HG03196 (cell line): ENCODE measurements at regions not wholly inside any gene's neighbourhood (a gene's known extent, or its start where the extent isn't known, plus 50 kb on each side); places are given as distances from the start of the nearest gene placed in this dataset.

Source experiments
- ATAC-seq: cut with Tn5 transposase; IDR thresholded peaks from one replicate; pipeline ENCODE4 v1.9.1; 2021; ENCODE audit not compliant: unreplicated experiment

DNA sequence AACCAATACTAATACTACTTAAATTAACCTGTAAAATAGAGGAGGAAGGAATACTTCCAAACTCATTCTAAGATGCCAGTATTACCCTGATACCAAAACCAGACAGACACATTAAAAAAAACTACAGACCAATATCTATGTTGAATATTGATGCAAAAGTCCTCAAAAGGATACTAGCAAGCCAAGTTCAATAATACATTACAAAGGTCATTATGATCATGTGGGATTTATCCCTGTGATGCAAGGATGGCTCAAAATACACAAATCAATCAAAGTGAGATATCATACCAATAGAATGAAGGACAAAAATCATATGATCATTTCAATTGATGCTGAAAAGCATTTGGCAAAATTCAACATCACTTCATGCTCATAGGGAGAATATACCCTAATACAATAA is 97.2 kb upstream of the ATXN7L3B start:
- ATAC-seq = no peak

GRCh38 chr12:74441872-74442271 is 95.8 kb upstream of the ATXN7L3B start:
- no peak for ATAC-seq

DNA sequence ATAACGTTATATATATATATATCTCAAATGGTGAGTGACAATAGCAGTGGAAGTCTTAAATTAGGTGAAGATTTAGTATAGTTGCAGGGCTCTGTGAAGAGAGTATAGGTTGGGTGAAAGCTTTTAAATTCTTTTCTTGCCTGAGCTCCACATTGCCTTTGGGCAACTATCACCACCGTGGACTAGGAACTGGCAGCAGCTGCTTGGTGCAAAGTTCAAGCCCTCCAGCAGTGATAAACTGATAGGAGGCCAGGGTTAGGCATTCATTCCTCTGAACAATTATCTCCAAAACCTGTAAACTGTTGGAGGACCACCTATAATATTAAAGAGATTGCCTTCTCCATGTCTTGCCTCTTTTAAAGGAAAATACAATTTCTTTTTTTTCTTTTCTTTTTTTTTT is 91.2 kb upstream of the ATXN7L3B start:
- no peak for ATAC-seq

DNA sequence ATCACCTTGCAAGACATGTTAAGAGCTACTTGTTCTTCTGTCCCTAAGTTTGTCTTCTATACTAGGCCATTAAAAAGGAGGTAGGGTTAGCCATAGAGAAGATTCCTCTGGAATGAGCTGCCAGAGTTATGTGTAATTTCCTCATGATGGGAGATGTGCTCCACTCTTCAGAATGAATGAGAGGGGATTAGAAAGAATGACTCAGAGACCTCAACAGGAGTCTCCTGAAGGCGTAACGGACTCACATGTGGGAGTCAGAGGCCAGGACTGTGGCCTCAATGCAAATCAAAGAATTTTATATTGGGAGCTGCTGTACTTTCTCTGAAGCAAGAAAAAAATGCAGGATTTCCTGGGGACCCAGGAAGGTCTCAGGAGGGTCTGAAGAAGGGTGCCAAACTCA is 87.8 kb upstream of the ATXN7L3B start:
- no peak for ATAC-seq

DNA sequence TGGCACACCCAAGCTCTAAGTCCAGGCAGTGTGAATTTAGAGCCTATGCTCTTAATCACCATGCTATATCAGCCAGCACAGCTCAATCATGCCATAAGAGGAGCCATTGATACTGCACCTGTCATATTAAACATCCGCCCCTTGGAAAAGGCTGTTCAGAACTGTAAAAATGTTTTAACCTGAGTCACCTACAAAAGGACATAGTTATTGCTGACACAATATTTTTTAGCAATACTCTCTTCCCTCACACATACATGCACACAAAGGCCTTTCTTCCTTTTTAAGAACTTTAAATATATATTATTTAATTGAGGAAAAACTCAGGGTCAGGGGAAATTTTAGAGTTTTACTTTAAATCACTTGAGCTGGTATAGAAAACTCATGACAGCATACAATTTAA is 83.5 kb upstream of the ATXN7L3B start:
- ATAC-seq = no peak

DNA sequence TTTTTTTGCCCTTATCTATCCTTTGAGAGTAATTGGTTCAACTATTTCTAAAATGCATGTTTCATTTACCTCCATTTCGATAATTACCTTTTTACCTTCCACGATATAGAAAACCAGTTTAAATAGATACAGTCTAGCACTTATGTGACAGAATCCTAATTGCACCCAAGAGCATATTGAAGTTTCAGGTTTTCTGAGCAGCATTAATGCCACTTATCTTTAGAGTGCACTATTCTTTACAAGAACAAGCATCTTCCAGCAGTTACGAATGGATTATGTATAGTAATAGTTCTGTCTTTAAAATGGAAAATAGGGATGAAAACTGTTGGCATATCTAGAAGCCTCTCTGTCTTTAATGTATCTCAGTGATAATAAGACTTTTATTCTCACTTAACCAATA is 82.2 kb upstream of the ATXN7L3B start:
- ATAC-seq = no peak

DNA sequence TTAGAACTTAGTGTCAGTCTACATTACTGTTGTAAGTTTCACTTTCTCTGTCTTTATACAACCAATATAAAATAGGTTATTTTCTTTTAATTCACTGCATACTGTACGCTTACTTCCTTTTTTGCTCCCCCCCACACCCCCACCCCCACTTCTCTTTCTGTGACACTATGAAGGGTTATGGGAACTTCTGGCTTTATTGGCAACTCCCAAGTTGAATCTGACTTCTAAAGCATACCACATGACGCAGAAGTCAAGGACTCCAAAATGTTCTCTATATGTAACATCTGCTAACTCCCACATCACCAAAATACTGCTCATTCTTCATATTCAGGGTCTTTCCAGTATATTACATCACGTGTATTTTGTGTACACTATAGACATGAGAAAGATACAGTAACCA is 81.2 kb upstream of the ATXN7L3B start:
- ATAC-seq = no peak

GRCh38 chr12:74468401-74468800 is 69.2 kb upstream of the ATXN7L3B start:
- no peak for ATAC-seq

DNA sequence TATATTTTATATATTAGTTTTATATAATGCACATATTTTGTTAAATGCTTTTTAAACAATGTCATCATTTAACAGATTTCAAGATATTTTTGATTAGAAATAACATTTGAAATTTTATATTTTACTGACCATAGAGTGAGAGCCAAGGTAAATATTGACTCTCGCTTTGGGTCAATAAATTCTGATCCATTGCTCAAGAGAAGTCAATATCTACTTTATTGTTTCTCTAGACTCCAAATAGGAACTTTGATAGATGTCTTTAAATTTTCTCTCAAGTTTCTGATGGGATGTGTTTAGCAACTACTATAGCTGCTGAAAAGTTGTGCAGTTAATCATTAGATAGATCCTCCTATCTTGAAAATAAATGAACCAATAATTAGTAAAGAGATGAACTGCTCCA is 61.4 kb upstream of the ATXN7L3B start:
- no peak for ATAC-seq

- ATAC-seq = no peak
Measured at GRCh38 chr12:74481078-74481477, 56.6 kb upstream of the ATXN7L3B start.

DNA sequence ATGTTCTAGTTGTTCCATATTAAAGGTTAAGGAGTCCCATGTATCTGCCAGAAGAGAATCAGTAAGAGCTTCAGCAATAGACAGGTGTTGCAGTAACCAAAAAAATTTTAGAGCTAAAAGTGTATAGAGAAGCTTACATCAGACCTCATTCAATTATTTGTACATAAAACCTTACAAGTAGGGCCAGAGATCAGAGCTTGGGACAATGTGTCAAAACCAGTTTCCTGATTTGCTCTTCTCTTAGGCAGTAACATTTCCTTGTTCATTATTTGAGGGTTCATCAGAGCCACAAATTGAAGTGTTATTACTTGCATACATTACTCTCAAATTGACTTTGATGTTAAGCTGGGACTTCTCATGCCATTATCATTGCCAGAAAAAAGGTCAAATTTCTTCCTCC is 55.5 kb upstream of the ATXN7L3B start:
- ATAC-seq = no peak

DNA sequence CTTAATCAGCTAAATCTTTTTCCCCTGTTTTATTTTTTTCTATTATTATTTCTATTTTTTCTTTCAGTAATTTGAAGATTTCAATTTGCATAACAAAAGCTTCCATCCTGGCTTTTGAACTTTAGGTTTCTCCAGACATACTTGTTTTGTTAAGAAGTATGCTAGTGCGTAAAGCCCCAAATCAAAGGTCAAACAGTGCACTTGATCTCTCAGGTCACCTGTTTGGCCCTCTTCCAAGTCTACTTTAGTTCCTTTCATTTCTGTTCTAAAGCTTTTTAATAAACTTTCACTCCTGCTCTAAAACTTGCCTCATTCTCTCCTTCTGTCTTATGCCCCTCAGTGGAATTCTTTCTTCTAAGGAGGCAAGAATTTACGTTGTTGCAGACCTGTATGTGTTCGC is 54.6 kb upstream of the ATXN7L3B start:
- no peak for ATAC-seq
